ENCODE measurements at regions not wholly inside any gene's neighbourhood (a gene's known extent, or its start where the extent isn't known, plus 50 kb on each side); places are given as distances from the start of the nearest gene placed in this dataset.
A peak's percentile ranks its signal among the peaks of the same experiment; 100 is the strongest.

DNA sequence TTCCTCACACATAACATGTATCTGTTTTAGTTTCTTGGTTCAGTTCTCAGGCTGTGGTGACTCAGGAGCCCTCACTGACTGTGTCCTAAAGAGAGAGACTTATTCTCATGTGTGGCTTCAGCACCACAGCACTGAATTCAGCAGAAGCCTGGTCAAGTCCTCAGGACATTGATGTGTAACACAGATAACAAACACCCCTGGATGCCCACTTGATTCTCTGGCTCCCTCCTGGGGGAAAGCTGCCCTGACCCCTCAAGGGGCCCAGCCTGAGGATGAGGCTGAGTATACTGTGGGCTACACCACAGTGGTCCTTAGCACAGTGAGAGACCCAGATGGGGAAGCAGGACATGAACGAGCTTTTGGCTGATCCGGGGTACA, 87.2 kb upstream of the VPREB1 start:
- H3K4me3 ChIP-seq (ENCODE audit: low read length in 2 of 2), result no peak overlapping the region
- no peak overlapping the region for H3K27ac Mint-ChIP-seq
- intact Hi-C loops (cut with micrococcal nuclease), result loop anchor here (2.0 kb wide), 1 partner anchor 37 kb away; no protein-coding TSS in a partner anchor

GRCh38 chr22:22156716-22157347, 87.8 kb upstream of the VPREB1 start:
- H3K27ac Mint-ChIP-seq, result peak overlapping the region in 1 of 7 donors; percentile 12
- Histone ChIP-seq H3K4me1 (ENCODE audit: insufficient read depth, low read length) (peaks cover 4% of the 10 kb centered on the region), H3K36me3 (ENCODE audit: insufficient read depth, low read length) (no peaks in the 10 kb centered on the region), H3K4me3 (ENCODE audit: low read length in 2 of 2) (no peak overlapping the region), H3K9me3 (ENCODE audit: control insufficient read depth in 1 of 2, low read length in 2 of 2) (no peaks in the 10 kb centered on the region), H3K27me3 (ENCODE audit: insufficient read depth, low read length) (no peaks in the 10 kb centered on the region), H3K27ac (ENCODE audit: low read depth, low read length) (no peak overlapping the region)
- DNase-seq, result peak; percentile 52 to 76 (median 57)
- peaks cover 5 to 11% of the 10 kb centered on the region in 2 donors for H3K27me3 Mint-ChIP-seq
- no peaks in the 10 kb centered on the region for H3K9me3 Mint-ChIP-seq
- peak overlapping the region in 2 of 8 donors; percentile 13 to 18 for H3K4me3 Mint-ChIP-seq
- peaks cover 0 to 6% (median under 1%) of the 10 kb centered on the region in 4 donors for H3K4me1 Mint-ChIP-seq
- no peaks in the 10 kb centered on the region for H3K36me3 Mint-ChIP-seq
- POLR2A ChIA-PET (ENCODE audit: partially characterized antibody), result interaction anchor here (1.3 kb wide), 1 partner anchor 10 kb away, joined by 3 read pairs; no protein-coding TSS in a partner anchor
- CTCF ChIA-PET (ENCODE audit: partially characterized antibody), result interaction anchor here (0.7 to 1.4 kb wide), 6 partner anchors 9 to 79 kb away, joined by 3 to 4 read pairs (median 4); no protein-coding TSS in a partner anchor
- intact Hi-C loops (cut with micrococcal nuclease), result loop anchor here (1.0 to 2.0 kb wide), 2 partner anchors 38 to 141 kb away; no protein-coding TSS in a partner anchor

More for the DNA sequence above, 87.2 kb upstream of the VPREB1 start:
- ChIA-PET POLR2A (ENCODE audit: partially characterized antibody) (interaction anchor here (1.3 kb wide), 1 partner anchor 10 kb away, joined by 3 read pairs; no protein-coding TSS in a partner anchor), CTCF (ENCODE audit: partially characterized antibody) (interaction anchor here (0.7 to 1.8 kb wide), 7 partner anchors 9 to 79 kb away, joined by 3 to 4 read pairs (median 4); no protein-coding TSS in a partner anchor)
- peaks cover 0 to 6% (median under 1%) of the 10 kb centered on the region in 4 donors for H3K4me1 Mint-ChIP-seq
- Histone ChIP-seq H3K27ac (ENCODE audit: low read depth, low read length) (no peak overlapping the region), H3K36me3 (ENCODE audit: insufficient read depth, low read length) (no peaks in the 10 kb centered on the region), H3K9me3 (ENCODE audit: control insufficient read depth in 1 of 2, low read length in 2 of 2) (no peaks in the 10 kb centered on the region), H3K27me3 (ENCODE audit: insufficient read depth, low read length) (no peaks in the 10 kb centered on the region), H3K4me1 (ENCODE audit: insufficient read depth, low read length) (peaks cover 4% of the 10 kb centered on the region)
- H3K4me3 Mint-ChIP-seq, result no peak overlapping the region
- H3K27me3 Mint-ChIP-seq, result peaks cover 4 to 6% of the 10 kb centered on the region in 2 donors
- DNase-seq, result no peak
- no peaks in the 10 kb centered on the region for H3K36me3 Mint-ChIP-seq
- H3K9me3 Mint-ChIP-seq, result no peaks in the 10 kb centered on the region

DNA sequence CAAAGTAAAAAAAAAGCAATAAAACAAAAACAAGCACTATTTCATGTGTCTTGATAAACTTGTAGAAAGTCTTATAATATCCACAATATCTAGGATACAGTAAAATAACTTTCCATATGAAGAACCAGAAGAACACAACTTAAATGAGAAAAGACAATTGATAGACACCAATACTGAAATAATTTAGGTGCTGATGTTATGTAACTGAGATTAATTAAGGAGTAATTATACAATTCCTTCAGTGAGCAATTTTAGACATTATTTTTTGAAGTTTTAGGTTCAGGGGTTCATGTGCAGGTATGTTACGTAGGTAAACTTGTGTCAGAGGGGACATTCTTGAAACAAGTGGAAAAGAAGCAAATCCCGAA, 88.3 kb upstream of the VPREB1 start:
- POLR2A ChIA-PET (ENCODE audit: partially characterized antibody), result no interaction called here
- no peak overlapping the region for H3K4me3 Mint-ChIP-seq
- H3K27me3 Mint-ChIP-seq, result peaks cover 8 to 14% of the 10 kb centered on the region in 2 donors

DNA sequence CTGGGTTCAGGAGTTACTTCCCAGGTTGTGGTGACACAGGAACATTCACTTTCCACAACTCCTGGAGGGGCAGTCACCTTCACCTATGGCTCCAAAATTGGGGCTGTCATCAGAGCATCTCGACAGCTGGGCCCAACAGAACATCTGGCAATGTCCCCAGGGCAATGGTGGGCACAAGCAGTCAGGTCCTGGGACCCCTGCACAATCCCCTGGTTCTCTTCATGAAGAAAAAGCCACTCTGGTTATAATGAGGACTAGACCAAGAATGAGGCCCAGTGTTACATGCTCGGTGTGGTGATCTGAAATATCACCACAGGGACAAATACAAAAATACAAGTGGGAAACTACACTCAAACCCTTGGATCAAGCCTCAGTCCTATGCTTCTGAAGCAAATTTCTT, 89.0 kb upstream of the VPREB1 start:
- peaks cover 0 to 6% (median under 1%) of the 10 kb centered on the region in 4 donors for H3K4me1 Mint-ChIP-seq
- ChIA-PET CTCF (ENCODE audit: partially characterized antibody) (interaction anchor here (1.2 kb wide), 1 partner anchor 13 kb away, joined by 3 read pairs; no protein-coding TSS in a partner anchor), POLR2A (ENCODE audit: partially characterized antibody) (no interaction called here)
- H3K36me3 ChIP-seq (ENCODE audit: insufficient read depth, low read length), result no peaks in the 10 kb centered on the region
- no peak overlapping the region for H3K4me3 ChIP-seq (ENCODE audit: low read length in 2 of 2)
- no peaks in the 10 kb centered on the region for H3K36me3 Mint-ChIP-seq
- H3K9me3 Mint-ChIP-seq, result no peaks in the 10 kb centered on the region
- H3K27ac ChIP-seq (ENCODE audit: low read depth, low read length), result no peak overlapping the region
- DNase-seq, result no peak
- no peak overlapping the region for H3K27ac Mint-ChIP-seq
- intact Hi-C loops (cut with micrococcal nuclease), result loop anchor here (1.0 to 2.0 kb wide), 2 partner anchors 39 to 143 kb away; no protein-coding TSS in a partner anchor
- H3K4me3 Mint-ChIP-seq, result no peak overlapping the region
- peaks cover 10 to 15% of the 10 kb centered on the region in 2 donors for H3K27me3 Mint-ChIP-seq
- H3K27me3 ChIP-seq (ENCODE audit: insufficient read depth, low read length), result no peaks in the 10 kb centered on the region
- H3K9me3 ChIP-seq (ENCODE audit: control insufficient read depth in 1 of 2, low read length in 2 of 2), result no peaks in the 10 kb centered on the region
- peaks cover 4% of the 10 kb centered on the region for H3K4me1 ChIP-seq (ENCODE audit: insufficient read depth, low read length)

More for the DNA sequence above, 88.3 kb upstream of the VPREB1 start:
- Histone ChIP-seq H3K27me3 (ENCODE audit: insufficient read depth, low read length) (no peaks in the 10 kb centered on the region), H3K9me3 (ENCODE audit: control insufficient read depth in 1 of 2, low read length in 2 of 2) (no peaks in the 10 kb centered on the region), H3K36me3 (ENCODE audit: insufficient read depth, low read length) (no peaks in the 10 kb centered on the region), H3K4me1 (ENCODE audit: insufficient read depth, low read length) (peaks cover 4% of the 10 kb centered on the region), H3K27ac (ENCODE audit: low read depth, low read length) (no peak overlapping the region), H3K4me3 (ENCODE audit: low read length in 2 of 2) (no peak overlapping the region)
- Mint-ChIP-seq H3K4me1 (peaks cover 0 to 6% (median under 1%) of the 10 kb centered on the region in 4 donors), H3K9me3 (no peaks in the 10 kb centered on the region), H3K27ac (no peak overlapping the region), H3K36me3 (no peaks in the 10 kb centered on the region)
- intact Hi-C loops (cut with micrococcal nuclease), result loop anchor here (1.0 to 2.0 kb wide), 2 partner anchors 38 to 142 kb away; no protein-coding TSS in a partner anchor
- CTCF ChIA-PET (ENCODE audit: partially characterized antibody), result interaction anchor here (0.8 to 1.0 kb wide), 2 partner anchors 10 to 40 kb away, joined by 3 to 4 read pairs; no protein-coding TSS in a partner anchor
- no peak for DNase-seq

GRCh38 chr22:22155146-22155545, 89.4 kb upstream of the VPREB1 start:
- CTCF ChIA-PET (ENCODE audit: partially characterized antibody), result interaction anchor here (1.2 kb wide), 1 partner anchor 13 kb away, joined by 3 read pairs; no protein-coding TSS in a partner anchor
- Mint-ChIP-seq H3K4me3 (no peak overlapping the region), H3K27ac (no peak overlapping the region), H3K36me3 (no peaks in the 10 kb centered on the region), H3K27me3 (peaks cover 10 to 16% of the 10 kb centered on the region in 2 donors), H3K4me1 (peaks cover 0 to 6% (median under 1%) of the 10 kb centered on the region in 4 donors), H3K9me3 (no peaks in the 10 kb centered on the region)
- POLR2A ChIA-PET (ENCODE audit: partially characterized antibody), result no interaction called here
- H3K4me1 ChIP-seq (ENCODE audit: insufficient read depth, low read length), result peaks cover 4% of the 10 kb centered on the region
- no peaks in the 10 kb centered on the region for H3K36me3 ChIP-seq (ENCODE audit: insufficient read depth, low read length)
- H3K4me3 ChIP-seq (ENCODE audit: low read length in 2 of 2), result no peak overlapping the region
- no peak overlapping the region for H3K27ac ChIP-seq (ENCODE audit: low read depth, low read length)
- no peak for DNase-seq
- no peaks in the 10 kb centered on the region for H3K9me3 ChIP-seq (ENCODE audit: control insufficient read depth in 1 of 2, low read length in 2 of 2)
- intact Hi-C loops (cut with micrococcal nuclease), result no loop called here
- no peaks in the 10 kb centered on the region for H3K27me3 ChIP-seq (ENCODE audit: insufficient read depth, low read length)

DNA sequence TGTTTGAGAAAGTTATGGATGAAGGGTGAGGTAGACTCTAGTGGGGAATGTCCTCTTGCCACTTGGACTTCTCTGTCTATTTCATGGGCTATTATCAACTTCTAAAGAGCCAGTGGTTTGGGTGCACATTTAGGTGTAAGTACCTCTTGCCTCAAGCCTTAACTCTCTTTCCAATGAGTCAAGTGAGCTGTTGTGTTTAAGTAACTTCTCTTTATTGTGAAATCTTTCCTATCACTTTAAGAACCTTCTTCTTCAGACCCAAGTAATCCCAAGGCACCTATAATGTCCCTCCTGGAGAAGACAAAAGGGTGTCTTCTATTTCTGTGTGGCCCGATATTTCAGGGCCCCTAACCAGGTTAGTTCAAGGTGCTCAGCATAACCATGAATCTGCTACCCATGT, 90.5 kb upstream of the VPREB1 start:
- Histone ChIP-seq H3K36me3 (ENCODE audit: insufficient read depth, low read length) (no peaks in the 10 kb centered on the region), H3K4me1 (ENCODE audit: insufficient read depth, low read length) (peaks cover 4% of the 10 kb centered on the region), H3K27me3 (ENCODE audit: insufficient read depth, low read length) (no peaks in the 10 kb centered on the region), H3K4me3 (ENCODE audit: low read length in 2 of 2) (no peak overlapping the region), H3K9me3 (ENCODE audit: control insufficient read depth in 1 of 2, low read length in 2 of 2) (no peaks in the 10 kb centered on the region), H3K27ac (ENCODE audit: low read depth, low read length) (no peak overlapping the region)
- no peaks in the 10 kb centered on the region for H3K36me3 Mint-ChIP-seq
- DNase-seq, result no peak
- peaks cover 15 to 17% of the 10 kb centered on the region in 2 donors for H3K27me3 Mint-ChIP-seq
- ChIA-PET CTCF (ENCODE audit: partially characterized antibody) (no interaction called here), POLR2A (ENCODE audit: partially characterized antibody) (no interaction called here)
- no peak overlapping the region for H3K4me3 Mint-ChIP-seq
- intact Hi-C loops (cut with micrococcal nuclease), result no loop called here
- peaks cover 0 to 6% (median under 1%) of the 10 kb centered on the region in 4 donors for H3K4me1 Mint-ChIP-seq
- no peak overlapping the region for H3K27ac Mint-ChIP-seq
- no peaks in the 10 kb centered on the region for H3K9me3 Mint-ChIP-seq

DNA sequence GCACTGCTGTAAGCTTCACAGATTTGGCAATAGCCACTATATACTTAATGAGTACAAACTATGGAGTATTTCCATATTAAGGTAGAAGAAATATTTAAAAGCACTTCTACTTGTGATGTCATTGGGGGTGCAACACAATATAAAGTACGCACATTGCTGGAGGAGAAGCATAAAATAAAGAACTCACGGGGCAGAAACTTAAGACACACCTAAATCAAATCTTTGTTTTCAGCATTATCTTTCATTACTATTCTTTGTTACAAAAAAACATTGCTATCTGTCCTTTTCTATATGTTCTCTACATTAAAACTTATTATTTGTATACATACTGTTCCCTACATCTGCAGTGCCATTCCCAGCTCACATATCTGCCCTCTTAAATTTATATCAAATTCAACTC, 93.3 kb upstream of the VPREB1 start:
- CTCF ChIA-PET (ENCODE audit: partially characterized antibody), result no interaction called here
- no peak overlapping the region for H3K4me3 ChIP-seq (ENCODE audit: low read length in 2 of 2)
- no peaks in the 10 kb centered on the region for H3K36me3 ChIP-seq (ENCODE audit: insufficient read depth, low read length)
- H3K27me3 Mint-ChIP-seq, result peaks cover 25 to 26% of the 10 kb centered on the region in 2 donors
- H3K27ac ChIP-seq (ENCODE audit: low read depth, low read length), result no peak overlapping the region
- no peaks in the 10 kb centered on the region for H3K9me3 ChIP-seq (ENCODE audit: control insufficient read depth in 1 of 2, low read length in 2 of 2)
- no peaks in the 10 kb centered on the region for H3K36me3 Mint-ChIP-seq
- H3K9me3 Mint-ChIP-seq, result no peaks in the 10 kb centered on the region
- DNase-seq, result no peak
- H3K27me3 ChIP-seq (ENCODE audit: insufficient read depth, low read length), result no peaks in the 10 kb centered on the region
- POLR2A ChIA-PET (ENCODE audit: partially characterized antibody), result no interaction called here
- no peaks in the 10 kb centered on the region for H3K4me1 Mint-ChIP-seq
- intact Hi-C loops (cut with micrococcal nuclease), result no loop called here
- no peaks in the 10 kb centered on the region for H3K4me1 ChIP-seq (ENCODE audit: insufficient read depth, low read length)
- no peak overlapping the region for H3K27ac Mint-ChIP-seq
- H3K4me3 Mint-ChIP-seq, result no peak overlapping the region

Data from CD4-positive, alpha-beta memory T cell (primary cell).